HepG2 (cell line): ENCODE measurements at regions not wholly inside any gene's neighbourhood (a gene's known extent, or its start where the extent isn't known, plus 50 kb on each side); places are given as distances from the start of the nearest gene placed in this dataset.

Source experiments
- ATAC-seq: fragments of 200-7000 bp; cut with Tn5 transposase; 3 replicates; pipeline ENCODE4 v1.9.1; 2020; ENCODE audit warnings: mild to moderate bottlenecking, moderate library complexity
- BruUV-seq: library from RNA; stranded (reverse); fragments of 400-500 nt; replicated peaks from 2 replicates; lab custom pipeline; 2021; lab: Mats Ljungman, UMichigan
- CTCF ChIA-PET: fragments of 300-600 bp; formaldehyde crosslinking; extraction: SDS; loops from one replicate; lab custom pipeline; 2021; ENCODE audit warnings: low total read pairs, inconsistent platforms, low intra/inter-chr PET ratio; lab: Yijun Ruan, JAX
- POLR2A ChIA-PET: fragments of 350-600 bp; sonication (Branson Sonifier 250); formaldehyde crosslinking; loops from one replicate; lab custom pipeline; 2020; ENCODE audit warnings: antibody characterized with exemption, inconsistent platforms; lab: Yijun Ruan, JAX
- DNase-seq: peaks from one replicate; pipeline ENCODE4 v3.0.0-alpha.2; 2015; ENCODE audit warnings: low spot score
- FAIRE-seq: peaks from 3 replicates; lab custom pipeline; 2011; peaks lifted over from hg19 to GRCh38; lab: Jason Lieb, UNC
- H2AFZ ChIP-seq: one replicate; pipeline ENCODE4 v1.6.1; 2011; ENCODE audit warnings: low read length, inconsistent platforms
- H3K27ac ChIP-seq: fragments of 300-600 bp; 3 replicates; pipeline ENCODE4 v1.8.0; 2011; ENCODE audit warnings: mixed run types, mild to moderate bottlenecking, mixed read lengths, low read length, inconsistent platforms; ENCODE audit not compliant: insufficient read depth; ENCODE audit errors: extremely low read length
- H3K27me3 ChIP-seq, 2 experiments: fragments of 200-600 bp in 1 of 2; 2 replicates in 1 of 2; 3 replicates in 1 of 2; pipeline versions ENCODE4 v1.6.0 to v1.8.0; 2011; ENCODE audit warnings: low read length in 2 of 2, mild to moderate bottlenecking in 2 of 2, moderate library complexity in 2 of 2, inconsistent platforms in 1 of 2; ENCODE audit not compliant: insufficient read depth in 2 of 2, control insufficient read depth in 1 of 2
- H3K36me3 ChIP-seq, 2 experiments: fragments of 200-600 bp in 1 of 2; replicated peaks in 1 of 2; 2 replicates in 1 of 2; 3 replicates in 1 of 2; pipeline versions ENCODE4 v1.5.1 to v1.8.0; 2011; ENCODE audit warnings: low read length in 2 of 2, inconsistent platforms in 1 of 2; ENCODE audit not compliant: insufficient read depth in 2 of 2, control insufficient read depth in 1 of 2
- H3K4me1 ChIP-seq: 2 replicates; pipeline ENCODE4 v1.5.1; 2012; ENCODE audit warnings: low read length, inconsistent platforms; ENCODE audit not compliant: insufficient read depth
- H3K4me2 ChIP-seq: 2 replicates; pipeline ENCODE4 v1.6.0; 2011; ENCODE audit warnings: low read depth, low read length, inconsistent platforms
- H3K4me3 ChIP-seq, 3 experiments: fragments of 200-600 bp in 1 of 3; sonication (generic), shearing (Covaris generic) in 1 of 3; replicated peaks in 1 of 3; 2 replicates each; pipeline ENCODE4 v1.5.1; 2011 to 2016; ENCODE audit warnings: low read length in 3 of 3, inconsistent platforms in 2 of 3, low read depth in 2 of 3, mild to moderate bottlenecking in 2 of 3, control low read depth in 1 of 3, mixed read lengths in 1 of 3; ENCODE audit not compliant: insufficient read depth in 1 of 3
- H3K79me2 ChIP-seq: one replicate; pipeline ENCODE4 v1.6.1; 2011; ENCODE audit warnings: low read length, inconsistent platforms; ENCODE audit not compliant: insufficient read depth
- H3K9ac ChIP-seq: 2 replicates; pipeline ENCODE4 v1.6.0; 2011; ENCODE audit warnings: mild to moderate bottlenecking, low read depth, low read length, inconsistent platforms; ENCODE audit not compliant: insufficient read depth
- H3K9me3 ChIP-seq: 2 replicates; pipeline ENCODE4 v1.5.1; 2012; ENCODE audit warnings: mild to moderate bottlenecking, low read length
- H4K20me1 ChIP-seq: 2 replicates; pipeline ENCODE4 v1.6.0; 2011; ENCODE audit warnings: inconsistent platforms, mild to moderate bottlenecking, low read length, moderate library complexity; ENCODE audit not compliant: insufficient read depth
- HCFC1 ChIP-seq: fragments of 150-350 bp; IDR thresholded peaks from 2 replicates; pipeline ENCODE4 v1.6.1; 2014; ENCODE audit warnings: low read depth, low read length
- IRF2 ChIP-seq: IDR thresholded peaks from 2 replicates; pipeline ENCODE4 v1.6.1; 2018; ENCODE audit warnings: missing genetic modification reagents, missing compliant biosample characterization
- MED13 ChIP-seq: sonication (generic); formaldehyde crosslinking; IDR thresholded peaks from 2 replicates; pipeline ENCODE4 v1.5.0; 2020; ENCODE audit warnings: missing genetic modification reagents
- POLR2AphosphoS5 ChIP-seq: IDR thresholded peaks from 2 replicates; pipeline ENCODE4 v1.6.1; 2012; ENCODE audit warnings: low read depth, low read length
- RBAK ChIP-seq: sonication (generic); formaldehyde crosslinking; IDR thresholded peaks from 2 replicates; pipeline ENCODE4 v1.5.1; 2020; ENCODE audit warnings: mild to moderate bottlenecking, missing genetic modification reagents
- SMYD3 ChIP-seq: sonication (generic); formaldehyde crosslinking; IDR thresholded peaks from 2 replicates; pipeline ENCODE4 v1.8.1; 2023; ENCODE audit warnings: mild to moderate bottlenecking, missing genetic modification reagents
- SRSF1 ChIP-seq: fragments of 200-400 bp; formaldehyde crosslinking; optimal IDR thresholded peaks from 2 replicates; pipeline ENCODE3; 2017; ENCODE audit warnings: mild to moderate bottlenecking, low read depth, low read length, moderate library complexity
- ZMYM3 ChIP-seq: sonication (generic); formaldehyde crosslinking; IDR thresholded peaks from 2 replicates; pipeline ENCODE4 v1.5.1; 2020; ENCODE audit warnings: mild to moderate bottlenecking, missing genetic modification reagents
- ZNF430 ChIP-seq: sonication (generic); formaldehyde crosslinking; IDR thresholded peaks from 2 replicates; pipeline ENCODE4 v1.9.0; 2021; ENCODE audit warnings: mild to moderate bottlenecking, missing genetic modification reagents
- WGBS: methylation state at CpG from one replicate; pipeline ENCODE4 v1.1.6; 2017; ENCODE audit warnings: low lambda C conversion rate; 5-methylcytosine and 5-hydroxymethylcytosine counted together
- in situ Hi-C: cut with HindIII; loops from 2 replicates; pipeline ENCODE4 v1.10.0; 2017; ENCODE audit warnings: low pct_unique_long_range_greater_than_20kb; ENCODE audit not compliant: extremely low pct_ligation_motif_present
- intact Hi-C: fragments of 100-400 bp; cut with micrococcal nuclease; formaldehyde crosslinking; loops from one replicate; pipeline ENCODE4 v1.10.0; 2022; ENCODE audit not compliant: unreplicated experiment
- TF ChIP-seq, protein P1 (sequence below): sonication (generic); formaldehyde crosslinking; IDR thresholded peaks from 2 replicates; pipeline ENCODE4 v1.9.0; 2021; ENCODE audit warnings: mild to moderate bottlenecking, missing genetic modification reagents
- TF ChIP-seq, protein P2 (sequence below): IDR thresholded peaks from 2 replicates; pipeline ENCODE4 v1.6.1; 2012; ENCODE audit warnings: low read depth, low read length, improper control_type of control experiment
- TF ChIP-seq, protein P3 (sequence below): sonication (generic); formaldehyde crosslinking; IDR thresholded peaks from 2 replicates; pipeline ENCODE4 v1.8.0; 2022; ENCODE audit warnings: mild to moderate bottlenecking, missing genetic modification reagents
- TF ChIP-seq, protein P4 (sequence below): sonication (generic); formaldehyde crosslinking; IDR thresholded peaks from 2 replicates; pipeline ENCODE4 v1.5.1; 2020; ENCODE audit warnings: mild to moderate bottlenecking, missing genetic modification reagents

DNA sequence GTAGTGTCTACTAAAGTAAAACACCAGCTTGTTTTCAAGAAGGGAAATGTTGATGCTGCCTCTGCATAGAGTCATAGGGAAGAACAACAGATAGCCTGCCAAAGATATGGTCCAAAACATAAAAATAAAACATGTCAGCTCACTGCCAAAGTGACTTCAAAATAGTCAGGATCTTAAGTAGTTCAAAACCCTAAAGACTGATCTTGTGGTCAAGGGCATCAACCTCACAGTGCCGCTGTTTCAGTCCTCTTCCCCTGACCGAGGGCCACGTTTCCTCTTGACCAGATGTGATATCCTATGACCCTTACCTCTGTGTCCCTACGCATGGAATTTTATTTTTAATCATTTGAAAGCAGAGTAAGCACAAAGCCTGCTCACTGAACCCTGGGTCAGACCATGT lies 104.2 kb upstream of the CNKSR3 start:
- no peaks in the 10 kb centered on the region for H3K9me3 ChIP-seq
- FAIRE-seq = no peak
- H3K4me2 ChIP-seq = no peak overlapping the region
- in situ Hi-C loops = no loop called here
- H3K36me3 ChIP-seq = no peaks in the 10 kb centered on the region
- no peak overlapping the region for H3K9ac ChIP-seq
- H3K4me3 ChIP-seq = no peak overlapping the region
- no peaks in the 10 kb centered on the region; a peak in 1 of 5 replicates for H3K27me3 ChIP-seq
- BruUV-seq = no TSS peak
- CTCF ChIA-PET = no interaction called here
- intact Hi-C loops = no loop called here
- POLR2A ChIA-PET = no interaction called here
- H3K27ac ChIP-seq = no peak overlapping the region
- H3K4me1 ChIP-seq = peaks cover 5% of the 10 kb centered on the region; the same call in 1 of the 2 replicates
- no peaks in the 10 kb centered on the region for H4K20me1 ChIP-seq
- ATAC-seq = no peak
- 65% methylated on average over 4 of the region's 4 CpGs for WGBS
- H2AFZ ChIP-seq = no peak overlapping the region
- DNase-seq = no peak
- no peaks in the 10 kb centered on the region for H3K79me2 ChIP-seq
- TF ChIP-seq, protein P1, sequence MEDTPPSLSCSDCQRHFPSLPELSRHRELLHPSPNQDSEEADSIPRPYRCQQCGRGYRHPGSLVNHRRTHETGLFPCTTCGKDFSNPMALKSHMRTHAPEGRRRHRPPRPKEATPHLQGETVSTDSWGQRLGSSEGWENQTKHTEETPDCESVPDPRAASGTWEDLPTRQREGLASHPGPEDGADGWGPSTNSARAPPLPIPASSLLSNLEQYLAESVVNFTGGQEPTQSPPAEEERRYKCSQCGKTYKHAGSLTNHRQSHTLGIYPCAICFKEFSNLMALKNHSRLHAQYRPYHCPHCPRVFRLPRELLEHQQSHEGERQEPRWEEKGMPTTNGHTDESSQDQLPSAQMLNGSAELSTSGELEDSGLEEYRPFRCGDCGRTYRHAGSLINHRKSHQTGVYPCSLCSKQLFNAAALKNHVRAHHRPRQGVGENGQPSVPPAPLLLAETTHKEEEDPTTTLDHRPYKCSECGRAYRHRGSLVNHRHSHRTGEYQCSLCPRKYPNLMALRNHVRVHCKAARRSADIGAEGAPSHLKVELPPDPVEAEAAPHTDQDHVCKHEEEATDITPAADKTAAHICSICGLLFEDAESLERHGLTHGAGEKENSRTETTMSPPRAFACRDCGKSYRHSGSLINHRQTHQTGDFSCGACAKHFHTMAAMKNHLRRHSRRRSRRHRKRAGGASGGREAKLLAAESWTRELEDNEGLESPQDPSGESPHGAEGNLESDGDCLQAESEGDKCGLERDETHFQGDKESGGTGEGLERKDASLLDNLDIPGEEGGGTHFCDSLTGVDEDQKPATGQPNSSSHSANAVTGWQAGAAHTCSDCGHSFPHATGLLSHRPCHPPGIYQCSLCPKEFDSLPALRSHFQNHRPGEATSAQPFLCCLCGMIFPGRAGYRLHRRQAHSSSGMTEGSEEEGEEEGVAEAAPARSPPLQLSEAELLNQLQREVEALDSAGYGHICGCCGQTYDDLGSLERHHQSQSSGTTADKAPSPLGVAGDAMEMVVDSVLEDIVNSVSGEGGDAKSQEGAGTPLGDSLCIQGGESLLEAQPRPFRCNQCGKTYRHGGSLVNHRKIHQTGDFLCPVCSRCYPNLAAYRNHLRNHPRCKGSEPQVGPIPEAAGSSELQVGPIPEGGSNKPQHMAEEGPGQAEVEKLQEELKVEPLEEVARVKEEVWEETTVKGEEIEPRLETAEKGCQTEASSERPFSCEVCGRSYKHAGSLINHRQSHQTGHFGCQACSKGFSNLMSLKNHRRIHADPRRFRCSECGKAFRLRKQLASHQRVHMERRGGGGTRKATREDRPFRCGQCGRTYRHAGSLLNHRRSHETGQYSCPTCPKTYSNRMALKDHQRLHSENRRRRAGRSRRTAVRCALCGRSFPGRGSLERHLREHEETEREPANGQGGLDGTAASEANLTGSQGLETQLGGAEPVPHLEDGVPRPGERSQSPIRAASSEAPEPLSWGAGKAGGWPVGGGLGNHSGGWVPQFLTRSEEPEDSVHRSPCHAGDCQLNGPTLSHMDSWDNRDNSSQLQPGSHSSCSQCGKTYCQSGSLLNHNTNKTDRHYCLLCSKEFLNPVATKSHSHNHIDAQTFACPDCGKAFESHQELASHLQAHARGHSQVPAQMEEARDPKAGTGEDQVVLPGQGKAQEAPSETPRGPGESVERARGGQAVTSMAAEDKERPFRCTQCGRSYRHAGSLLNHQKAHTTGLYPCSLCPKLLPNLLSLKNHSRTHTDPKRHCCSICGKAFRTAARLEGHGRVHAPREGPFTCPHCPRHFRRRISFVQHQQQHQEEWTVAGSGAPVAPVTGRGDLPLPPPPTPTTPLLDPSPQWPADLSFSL (CRISPR knock-in tag) = no peak
- TF ChIP-seq, protein P2, sequence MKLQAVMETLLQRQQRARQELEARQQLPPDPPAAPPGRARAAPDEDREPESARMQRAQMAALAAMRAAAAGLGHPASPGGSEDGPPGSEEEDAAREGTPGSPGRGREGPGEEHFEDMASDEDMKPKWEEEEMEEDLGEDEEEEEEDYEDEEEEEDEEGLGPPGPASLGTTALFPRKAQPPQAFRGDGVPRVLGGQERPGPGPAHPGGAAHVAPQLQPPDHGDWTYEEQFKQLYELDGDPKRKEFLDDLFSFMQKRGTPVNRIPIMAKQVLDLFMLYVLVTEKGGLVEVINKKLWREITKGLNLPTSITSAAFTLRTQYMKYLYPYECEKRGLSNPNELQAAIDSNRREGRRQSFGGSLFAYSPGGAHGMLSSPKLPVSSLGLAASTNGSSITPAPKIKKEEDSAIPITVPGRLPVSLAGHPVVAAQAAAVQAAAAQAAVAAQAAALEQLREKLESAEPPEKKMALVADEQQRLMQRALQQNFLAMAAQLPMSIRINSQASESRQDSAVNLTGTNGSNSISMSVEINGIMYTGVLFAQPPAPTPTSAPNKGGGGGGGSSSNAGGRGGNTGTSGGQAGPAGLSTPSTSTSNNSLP = no peak
- TF ChIP-seq IRF2 (CRISPR knock-in tag) (no peak), SRSF1 (no peak), SMYD3 (no peak), MED13 (CRISPR knock-in tag) (no peak), RBAK (no peak), HCFC1 (no peak), POLR2AphosphoS5 (no peak), ZMYM3 (no peak), ZNF430 (CRISPR knock-in tag) (no peak)
- TF ChIP-seq, protein P3, sequence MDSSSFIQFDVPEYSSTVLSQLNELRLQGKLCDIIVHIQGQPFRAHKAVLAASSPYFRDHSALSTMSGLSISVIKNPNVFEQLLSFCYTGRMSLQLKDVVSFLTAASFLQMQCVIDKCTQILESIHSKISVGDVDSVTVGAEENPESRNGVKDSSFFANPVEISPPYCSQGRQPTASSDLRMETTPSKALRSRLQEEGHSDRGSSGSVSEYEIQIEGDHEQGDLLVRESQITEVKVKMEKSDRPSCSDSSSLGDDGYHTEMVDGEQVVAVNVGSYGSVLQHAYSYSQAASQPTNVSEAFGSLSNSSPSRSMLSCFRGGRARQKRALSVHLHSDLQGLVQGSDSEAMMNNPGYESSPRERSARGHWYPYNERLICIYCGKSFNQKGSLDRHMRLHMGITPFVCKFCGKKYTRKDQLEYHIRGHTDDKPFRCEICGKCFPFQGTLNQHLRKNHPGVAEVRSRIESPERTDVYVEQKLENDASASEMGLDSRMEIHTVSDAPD (CRISPR knock-in tag) = no peak
- TF ChIP-seq, protein P4, sequence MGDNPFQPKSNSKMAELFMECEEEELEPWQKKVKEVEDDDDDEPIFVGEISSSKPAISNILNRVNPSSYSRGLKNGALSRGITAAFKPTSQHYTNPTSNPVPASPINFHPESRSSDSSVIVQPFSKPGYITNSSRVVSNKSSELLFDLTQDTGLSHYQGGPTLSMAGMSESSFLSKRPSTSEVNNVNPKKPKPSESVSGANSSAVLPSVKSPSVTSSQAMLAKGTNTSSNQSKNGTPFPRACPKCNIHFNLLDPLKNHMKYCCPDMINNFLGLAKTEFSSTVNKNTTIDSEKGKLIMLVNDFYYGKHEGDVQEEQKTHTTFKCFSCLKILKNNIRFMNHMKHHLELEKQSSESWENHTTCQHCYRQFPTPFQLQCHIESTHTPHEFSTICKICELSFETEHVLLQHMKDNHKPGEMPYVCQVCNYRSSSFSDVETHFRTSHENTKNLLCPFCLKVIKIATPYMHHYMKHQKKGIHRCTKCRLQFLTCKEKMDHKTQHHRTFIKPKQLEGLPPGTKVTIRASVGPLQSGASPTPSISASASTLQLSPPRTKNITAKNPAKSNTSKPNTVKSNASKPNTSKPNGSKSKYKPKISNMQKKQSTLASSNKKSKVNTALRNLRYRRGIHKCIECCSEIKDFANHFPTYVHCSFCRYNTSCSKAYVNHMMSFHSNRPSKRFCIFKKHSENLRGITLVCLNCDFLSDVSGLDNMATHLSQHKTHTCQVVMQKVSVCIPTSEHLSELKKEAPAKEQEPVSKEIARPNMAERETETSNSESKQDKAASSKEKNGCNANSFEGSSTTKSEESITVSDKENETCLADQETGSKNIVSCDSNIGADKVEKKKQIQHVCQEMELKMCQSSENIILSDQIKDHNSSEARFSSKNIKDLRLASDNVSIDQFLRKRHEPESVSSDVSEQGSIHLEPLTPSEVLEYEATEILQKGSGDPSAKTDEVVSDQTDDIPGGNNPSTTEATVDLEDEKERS (CRISPR knock-in tag) = no peak
